K562 (cell line): ENCODE measurements at regions not wholly inside any gene's neighbourhood (a gene's known extent, or its start where the extent isn't known, plus 50 kb on each side); places are given as distances from the start of the nearest gene placed in this dataset.

Experiments used
- CEBPG ChIP-seq, 3 experiments: fragments of 200-800 bp in 1 of 3; sonication (Bioruptor generic) in 1 of 3; sonication (generic) in 1 of 3; formaldehyde crosslinking in 1 of 3; IDR thresholded peaks in 2 of 3; conservative IDR thresholded peaks in 1 of 3; 2 replicates each; pipeline versions ENCODE4 v1.6.1 to v1.8.0; 2016 to 2022; ENCODE audit warnings: missing compliant biosample characterization in 2 of 3, missing genetic modification characterization in 2 of 3, mild to moderate bottlenecking in 1 of 3, missing genetic modification reagents in 1 of 3
- CXXC5 ChIP-seq: fragments of 250-450 bp; sonication (Bioruptor Pico); IDR thresholded peaks from 2 replicates; pipeline ENCODE4 v1.8.0; 2022; ENCODE audit warnings: inconsistent platforms, mild to moderate bottlenecking, moderate library complexity
- DMBX1 ChIP-seq: fragments of 250-450 bp; sonication (Bioruptor Pico); IDR thresholded peaks from 2 replicates; pipeline ENCODE4 v1.8.0; 2022; ENCODE audit warnings: inconsistent platforms, mild to moderate bottlenecking, moderate library complexity, borderline replicate concordance
- GATA2 ChIP-seq: sonication (generic); formaldehyde crosslinking; IDR thresholded peaks from 2 replicates; pipeline ENCODE4 v1.4.0; 2020; ENCODE audit warnings: mild to moderate bottlenecking, missing genetic modification reagents
- HCFC1 ChIP-seq: IDR thresholded peaks from 2 replicates; pipeline ENCODE4 v1.6.1; 2012; ENCODE audit warnings: low read depth, low read length, improper control_type of control experiment
- IFI16 ChIP-seq: fragments of 250-450 bp; sonication (Bioruptor Pico); IDR thresholded peaks from 2 replicates; pipeline ENCODE4 v2.1.2; 2022; ENCODE audit warnings: mild to moderate bottlenecking, inconsistent platforms
- KAT2B ChIP-seq: IDR thresholded peaks from one replicate; pipeline ENCODE4 v1.6.1; 2012; ENCODE audit warnings: low read depth, mild to moderate bottlenecking, control low read depth, inconsistent platforms, low read length, moderate library complexity
- MEIS2 ChIP-seq: fragments of 450-650 bp; IDR thresholded peaks from 2 replicates; pipeline ENCODE4 v1.6.1; 2014; ENCODE audit warnings: mild to moderate bottlenecking; ENCODE audit not compliant: partially characterized antibody
- NUFIP1 ChIP-seq: fragments of 450-650 bp; IDR thresholded peaks from 2 replicates; pipeline ENCODE4 v1.6.1; 2018; ENCODE audit not compliant: partially characterized antibody
- POLR2H ChIP-seq: IDR thresholded peaks from 2 replicates; pipeline ENCODE4 v1.6.1; 2016; ENCODE audit warnings: missing genetic modification characterization, low read depth, mild to moderate bottlenecking, control low read depth, missing compliant biosample characterization, moderate library complexity
- RAD51 ChIP-seq: fragments of 450-650 bp; IDR thresholded peaks from 2 replicates; pipeline ENCODE4 v1.7.1; 2016; ENCODE audit warnings: low read depth, mild to moderate bottlenecking, borderline replicate concordance
- SMAD3 ChIP-seq: fragments of 450-650 bp; formaldehyde crosslinking; conservative IDR thresholded peaks from 2 replicates; pipeline ENCODE4 v1.4.0; 2020; ENCODE audit warnings: mild to moderate bottlenecking
- SREBF1 ChIP-seq: fragments of 150-350 bp; IDR thresholded peaks from 2 replicates; pipeline ENCODE4 v1.6.1; 2014; ENCODE audit warnings: antibody characterized with exemption, low read depth, low read length, borderline replicate concordance
- TCFL5 ChIP-seq: fragments of 250-450 bp; sonication (Bioruptor Pico); conservative IDR thresholded peaks from 2 replicates; pipeline ENCODE4 v1.6.1; 2021; ENCODE audit warnings: mild to moderate bottlenecking, moderate library complexity, matching md5 sums
- U2AF1 ChIP-seq: fragments of 200-400 bp; formaldehyde crosslinking; optimal IDR thresholded peaks from 2 replicates; pipeline ENCODE3; 2017; ENCODE audit warnings: mild to moderate bottlenecking, low read depth, low read length, moderate library complexity
- ZNF174 ChIP-seq: fragments of 250-450 bp; sonication (Bioruptor Pico); IDR thresholded peaks from 2 replicates; pipeline ENCODE4 v1.4.0; 2020; ENCODE audit warnings: mild to moderate bottlenecking
- ZNF316 ChIP-seq: fragments of 450-650 bp; IDR thresholded peaks from 2 replicates; pipeline ENCODE4 v1.6.1; 2016
- ZNF668 ChIP-seq: fragments of 250-450 bp; sonication (Bioruptor Pico); IDR thresholded peaks from 2 replicates; pipeline ENCODE4 v1.8.0; 2022; ENCODE audit warnings: mild to moderate bottlenecking, inconsistent platforms
- ZNF79 ChIP-seq: fragments of 250-450 bp; sonication (Bioruptor Pico); IDR thresholded peaks from 2 replicates; pipeline ENCODE4 v1.4.0; 2020; ENCODE audit warnings: low read depth, mild to moderate bottlenecking, moderate library complexity
- TF ChIP-seq, protein P1 (sequence below): fragments of 250-450 bp; sonication (Bioruptor Pico); IDR thresholded peaks from 2 replicates; pipeline ENCODE4 v1.4.0; 2020; ENCODE audit warnings: mild to moderate bottlenecking, moderate library complexity
- TF ChIP-seq, protein P2 (sequence below): sonication (generic); formaldehyde crosslinking; IDR thresholded peaks from 2 replicates; pipeline ENCODE4 v1.8.0; 2022; ENCODE audit warnings: mild to moderate bottlenecking, missing genetic modification reagents, borderline replicate concordance

DNA sequence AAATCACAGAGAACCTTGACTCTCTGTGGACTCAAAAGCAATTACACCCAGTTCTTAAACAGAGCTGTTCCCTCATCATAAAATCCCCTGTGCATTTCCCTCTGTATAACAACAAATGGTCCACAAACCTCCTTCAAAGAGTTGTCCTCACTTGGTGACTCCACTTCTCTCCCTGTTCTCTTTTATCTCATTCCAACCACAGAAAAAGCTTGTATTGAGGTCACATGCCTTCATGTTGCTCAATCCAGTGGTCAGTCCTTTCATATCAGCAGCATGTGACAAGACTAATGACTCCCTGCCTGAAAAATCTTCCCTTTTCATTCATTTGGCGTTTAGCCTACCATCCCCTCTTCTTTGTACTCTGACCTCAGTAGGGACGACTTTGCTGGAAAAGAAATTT is 158.0 kb downstream of the DEPDC1B start (continued):
- no peak for TF ChIP-seq TCFL5 (CRISPR knock-in tag)
- TF ChIP-seq, protein P1, sequence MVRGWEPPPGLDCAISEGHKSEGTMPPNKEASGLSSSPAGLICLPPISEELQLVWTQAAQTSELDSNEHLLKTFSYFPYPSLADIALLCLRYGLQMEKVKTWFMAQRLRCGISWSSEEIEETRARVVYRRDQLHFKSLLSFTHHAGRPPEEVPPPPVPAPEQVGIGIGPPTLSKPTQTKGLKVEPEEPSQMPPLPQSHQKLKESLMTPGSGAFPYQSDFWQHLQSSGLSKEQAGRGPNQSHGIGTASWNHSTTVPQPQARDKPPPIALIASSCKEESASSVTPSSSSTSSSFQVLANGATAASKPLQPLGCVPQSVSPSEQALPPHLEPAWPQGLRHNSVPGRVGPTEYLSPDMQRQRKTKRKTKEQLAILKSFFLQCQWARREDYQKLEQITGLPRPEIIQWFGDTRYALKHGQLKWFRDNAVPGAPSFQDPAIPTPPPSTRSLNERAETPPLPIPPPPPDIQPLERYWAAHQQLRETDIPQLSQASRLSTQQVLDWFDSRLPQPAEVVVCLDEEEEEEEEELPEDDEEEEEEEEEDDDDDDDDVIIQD (CRISPR knock-in tag): no peak
- TF ChIP-seq CXXC5 (CRISPR knock-in tag): no peak
- no peak for TF ChIP-seq ZNF79 (CRISPR knock-in tag)
- TF ChIP-seq MEIS2: peak; percentile 65
- TF ChIP-seq ZNF174 (CRISPR knock-in tag): no peak
- TF ChIP-seq POLR2H (tag): no peak
- TF ChIP-seq, protein P2, sequence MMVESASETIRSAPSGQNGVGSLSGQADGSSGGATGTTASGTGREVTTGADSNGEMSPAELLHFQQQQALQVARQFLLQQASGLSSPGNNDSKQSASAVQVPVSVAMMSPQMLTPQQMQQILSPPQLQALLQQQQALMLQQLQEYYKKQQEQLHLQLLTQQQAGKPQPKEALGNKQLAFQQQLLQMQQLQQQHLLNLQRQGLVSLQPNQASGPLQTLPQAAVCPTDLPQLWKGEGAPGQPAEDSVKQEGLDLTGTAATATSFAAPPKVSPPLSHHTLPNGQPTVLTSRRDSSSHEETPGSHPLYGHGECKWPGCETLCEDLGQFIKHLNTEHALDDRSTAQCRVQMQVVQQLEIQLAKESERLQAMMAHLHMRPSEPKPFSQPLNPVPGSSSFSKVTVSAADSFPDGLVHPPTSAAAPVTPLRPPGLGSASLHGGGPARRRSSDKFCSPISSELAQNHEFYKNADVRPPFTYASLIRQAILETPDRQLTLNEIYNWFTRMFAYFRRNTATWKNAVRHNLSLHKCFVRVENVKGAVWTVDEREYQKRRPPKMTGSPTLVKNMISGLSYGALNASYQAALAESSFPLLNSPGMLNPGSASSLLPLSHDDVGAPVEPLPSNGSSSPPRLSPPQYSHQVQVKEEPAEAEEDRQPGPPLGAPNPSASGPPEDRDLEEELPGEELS (CRISPR knock-in tag): no peak
- TF ChIP-seq U2AF1: no peak
- no peak for TF ChIP-seq NUFIP1
- no peak for TF ChIP-seq ZNF668 (CRISPR knock-in tag)
- no peak for TF ChIP-seq CEBPG (CRISPR knock-in tag; IDR thresholded peaks at IDR 0.05)
- TF ChIP-seq CEBPG (tag; conservative IDR thresholded peaks at IDR 0.05 in 1 of 2, IDR thresholded peaks at IDR 0.05 in 1 of 2): peak; percentile 90 to 91
- TF ChIP-seq IFI16 (CRISPR knock-in tag): no peak
- no peak for TF ChIP-seq ZNF316
- TF ChIP-seq SREBF1: no peak
- TF ChIP-seq SMAD3: no peak
- no peak for TF ChIP-seq DMBX1
- TF ChIP-seq HCFC1: no peak
- TF ChIP-seq GATA2: no peak
- TF ChIP-seq RAD51: peak; percentile 31; the same call in 1 of the 2 replicates
- TF ChIP-seq KAT2B: no peak
